Umbilical cord (tissue), 1 donor: ENCODE measurements at regions not wholly inside any gene's neighbourhood (a gene's known extent, or its start where the extent isn't known, plus 50 kb on each side); places are given as distances from the start of the nearest gene placed in this dataset.
"Not testable (repeated sequence)": the region's sequence is repeated elsewhere in the genome, so short reads cannot be mapped to it uniquely, and the experiment has no call there.

Source experiments
- DNase-seq: peaks from one replicate; pipeline ENCODE4 v3.0.0-alpha.2; 2015; ENCODE audit warnings: low spot score

- DNase-seq: no peak
Observed at GRCh38 chr10:57562211-57562610, 705.5 kb downstream of the IPMK start.

- not testable (repeated sequence) for DNase-seq
Observed at GRCh38 chr10:57551774-57552173, 715.9 kb downstream of the IPMK start.

DNA sequence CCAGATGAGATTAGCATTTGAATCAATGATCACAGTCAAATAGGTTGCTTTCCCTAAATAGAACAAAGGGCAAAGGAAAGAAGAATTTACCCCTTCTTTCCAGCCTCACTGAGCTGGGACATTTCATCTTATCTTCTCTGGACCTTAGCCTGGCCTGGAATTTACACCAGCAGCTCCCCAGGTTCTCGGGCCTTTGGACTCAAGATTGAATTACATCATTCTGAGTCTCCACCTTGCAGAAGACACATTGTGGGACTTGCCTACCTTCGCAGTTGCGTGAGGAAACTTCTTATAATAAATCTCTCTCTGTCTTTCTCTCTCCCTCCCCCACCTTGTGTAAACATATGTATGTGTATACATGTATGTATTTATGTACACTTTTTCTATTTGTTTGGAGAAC lies 732.4 kb downstream of the IPMK start:
- no peak for DNase-seq

GRCh38 chr10:57513637-57514036 lies 754.1 kb downstream of the IPMK start:
- no peak for DNase-seq

GRCh38 chr10:57507788-57508187 lies 759.9 kb downstream of the IPMK start:
- DNase-seq: no peak

GRCh38 chr10:57506414-57507094 lies 761.1 kb downstream of the IPMK start:
- DNase-seq: no peak

GRCh38 chr10:57494486-57494885 lies 773.2 kb downstream of the IPMK start:
- peak; percentile 60 for DNase-seq

GRCh38 chr10:57482259-57482658 lies 785.4 kb downstream of the IPMK start:
- no peak for DNase-seq

DNA sequence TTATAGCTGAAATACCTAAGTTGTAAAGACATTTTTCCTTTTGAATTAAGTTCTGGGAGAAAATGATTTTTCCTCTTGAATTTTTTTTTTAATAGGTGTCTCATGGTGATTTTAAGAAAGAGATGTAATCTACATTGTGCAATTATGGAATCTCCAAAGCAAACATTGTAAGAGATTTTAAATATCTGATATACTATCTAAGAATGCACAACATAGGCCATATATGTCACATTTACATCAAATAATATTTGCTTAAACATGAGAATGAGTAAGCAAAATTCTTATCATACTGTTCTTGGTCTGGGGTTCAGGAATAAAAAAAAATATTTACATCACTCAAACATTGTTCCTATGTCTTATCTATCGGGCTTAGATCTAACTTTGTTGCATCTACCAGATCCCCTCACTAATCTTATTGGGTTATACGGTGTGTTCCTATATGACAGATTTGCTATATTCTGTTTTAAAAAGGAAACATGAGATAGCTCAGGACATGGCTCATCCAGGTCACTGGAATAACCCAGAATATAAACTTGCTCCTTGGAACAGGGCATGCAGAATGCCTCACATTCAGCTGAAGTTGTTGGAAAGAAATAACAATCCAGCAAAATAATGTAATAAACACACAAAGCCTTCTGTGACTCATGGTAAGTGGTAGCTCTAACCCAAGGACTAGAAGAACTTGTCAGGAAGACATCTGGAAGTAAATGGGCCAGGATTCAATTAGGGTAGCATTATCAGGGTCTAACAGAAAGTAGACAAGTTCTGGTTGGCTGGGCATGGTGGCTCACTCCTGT lies 794.7 kb downstream of the IPMK start:
- peak; percentile 16 for DNase-seq

GRCh38 chr10:57468894-57469432 lies 798.7 kb downstream of the IPMK start:
- no peak for DNase-seq

DNA sequence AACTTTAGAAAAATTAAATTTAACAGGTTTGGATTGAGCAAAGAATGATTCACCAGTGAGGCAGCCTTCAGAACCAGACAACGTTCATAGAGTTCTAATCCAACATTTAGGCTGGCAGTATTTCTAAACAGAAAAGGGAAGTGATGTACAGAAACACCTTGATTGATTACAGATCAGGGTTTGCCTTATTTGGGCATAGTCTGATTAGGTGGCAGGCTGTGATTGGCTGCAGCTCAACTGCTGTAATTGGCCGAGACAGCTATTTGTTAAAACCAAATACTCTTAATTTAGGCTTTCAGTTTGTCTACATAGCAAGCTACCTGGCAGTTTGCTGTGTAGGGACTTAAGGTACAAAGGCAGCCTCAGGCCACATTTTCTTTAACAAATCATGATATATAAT lies 802.5 kb downstream of the IPMK start:
- DNase-seq: no peak

DNA sequence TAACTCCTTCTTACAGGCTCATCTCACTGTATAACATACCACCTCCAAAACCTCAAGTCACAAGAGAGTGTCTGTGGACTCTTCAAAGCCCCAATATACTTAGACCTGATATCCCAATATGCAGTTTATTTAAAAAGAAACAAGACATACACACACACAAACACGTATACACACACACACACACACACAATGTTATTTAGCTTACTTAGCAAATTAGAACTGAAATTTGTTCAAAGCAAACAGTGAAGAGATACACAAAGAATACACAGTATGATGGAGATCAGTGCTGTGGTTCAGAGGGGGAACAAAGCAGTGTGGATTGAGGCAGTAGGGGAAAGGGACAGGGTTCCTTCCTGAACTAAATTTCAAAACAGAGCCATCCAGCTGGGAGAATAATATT lies 807.2 kb downstream of the IPMK start:
- DNase-seq: no peak

DNA sequence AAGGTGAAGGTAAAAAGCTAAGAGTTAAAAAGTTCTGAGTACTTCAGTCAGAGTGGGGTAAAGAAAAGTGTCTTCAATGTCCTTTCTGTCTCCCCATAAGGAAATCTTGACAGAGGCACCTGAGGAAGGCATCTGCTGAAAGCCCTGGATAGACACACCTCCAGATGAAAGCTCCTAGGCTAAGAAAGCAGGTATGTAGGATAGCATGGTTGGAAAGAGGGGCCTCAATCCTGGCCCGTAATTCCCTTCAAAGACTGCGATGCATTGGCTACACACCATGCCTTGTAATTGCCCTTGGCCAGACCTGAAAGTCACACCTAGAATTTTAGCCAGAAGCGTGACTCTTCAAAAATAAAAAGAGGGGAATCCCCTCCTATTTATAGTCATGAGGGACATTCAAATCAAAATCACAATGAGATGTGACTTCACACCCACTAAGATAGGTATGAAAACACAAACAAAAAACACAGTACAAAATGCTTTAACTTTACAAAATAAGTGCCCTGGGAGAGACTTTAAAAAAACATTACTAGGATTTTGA lies 809.7 kb downstream of the IPMK start:
- DNase-seq: no peak

- DNase-seq: no peak
Observed at GRCh38 chr10:57430376-57430775, 837.3 kb downstream of the IPMK start.

- peak; percentile 22 for DNase-seq
Observed at GRCh38 chr10:57420881-57421280, 846.8 kb downstream of the IPMK start.

DNA sequence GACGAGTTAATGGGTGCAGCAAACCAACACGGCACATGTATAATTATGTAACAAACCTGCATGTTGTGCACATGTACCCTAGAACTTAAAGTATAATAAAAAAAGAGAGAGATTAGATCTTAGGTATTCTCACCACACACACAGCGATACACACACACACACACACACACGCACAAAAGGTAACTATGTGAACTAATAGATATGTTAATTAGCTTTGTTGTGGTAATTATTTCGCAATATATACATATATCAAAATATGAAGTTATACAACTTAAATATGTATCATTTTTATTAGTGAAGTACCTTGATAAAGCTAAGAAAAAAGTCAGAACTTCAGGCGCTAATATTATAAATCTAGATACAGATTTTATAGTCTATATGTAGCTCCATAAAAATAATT lies 849.2 kb downstream of the IPMK start:
- no peak for DNase-seq

- DNase-seq: no peak
Observed at GRCh38 chr10:57395923-57396322, 871.8 kb downstream of the IPMK start.

DNA sequence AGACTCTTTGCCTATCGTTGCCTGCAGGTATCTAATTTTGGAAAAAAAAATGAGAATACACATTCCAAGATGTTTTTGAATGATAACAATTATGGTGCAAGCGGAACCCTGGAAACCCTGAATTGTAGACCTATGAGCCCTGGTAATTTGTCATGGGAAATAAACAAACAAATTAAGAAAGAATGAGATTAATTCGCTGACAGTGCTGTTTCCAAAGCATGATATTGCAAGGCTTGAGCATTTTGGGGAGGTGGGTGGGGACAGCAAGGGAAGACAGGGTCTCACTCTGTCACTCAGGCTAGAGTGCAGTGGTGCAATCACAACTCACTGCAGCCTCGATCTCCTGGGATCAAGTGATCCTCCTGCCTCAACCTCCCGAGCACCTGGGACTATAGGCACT lies 900.3 kb downstream of the IPMK start:
- DNase-seq: no peak

DNA sequence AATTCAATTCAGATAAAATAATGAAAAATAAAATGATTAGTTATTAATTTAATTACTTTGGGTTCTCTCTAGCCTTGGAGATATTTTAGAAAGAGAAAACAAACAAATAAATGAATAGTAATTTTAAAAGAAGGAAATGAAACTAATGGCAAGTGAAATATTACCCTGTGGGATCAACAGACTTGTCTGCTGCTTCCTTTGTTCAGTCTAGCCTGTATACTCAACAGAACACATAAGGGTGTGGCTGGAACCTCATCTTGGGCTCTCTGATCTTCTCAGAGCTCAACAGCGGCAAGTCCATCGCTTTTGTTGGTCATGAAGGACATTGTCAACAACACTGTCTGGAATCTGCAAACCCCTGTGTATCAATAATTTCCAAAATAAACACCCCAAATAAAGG lies 904.9 kb downstream of the IPMK start:
- DNase-seq: no peak

DNA sequence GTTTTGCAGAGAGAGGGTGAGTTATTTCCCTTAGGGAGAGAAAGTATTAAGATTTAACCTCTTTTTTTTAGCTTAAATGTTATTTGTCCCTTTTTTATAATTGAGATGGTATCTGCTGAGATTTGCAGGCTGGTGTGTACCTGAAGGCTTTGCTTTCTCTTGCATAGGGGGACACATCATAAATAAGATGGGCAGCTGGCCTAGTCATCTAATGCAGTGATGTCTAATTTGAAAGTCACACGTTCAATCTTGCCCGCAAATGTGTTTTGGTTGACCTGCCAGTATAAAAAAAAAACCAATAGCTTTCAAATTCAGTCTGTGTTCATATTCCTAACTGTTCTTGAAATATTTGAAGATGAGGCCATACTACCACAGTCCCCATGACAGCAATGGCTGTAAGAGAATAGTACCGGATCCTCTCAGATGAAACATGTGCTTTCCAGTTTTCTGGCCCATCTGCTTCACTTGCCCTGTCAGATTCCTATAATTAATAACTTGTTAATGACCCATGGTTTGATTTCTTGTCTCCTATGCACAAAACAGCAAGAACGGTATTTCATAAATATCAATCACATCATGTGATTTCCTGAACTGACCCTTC lies 914.2 kb downstream of the IPMK start:
- no peak for DNase-seq

DNA sequence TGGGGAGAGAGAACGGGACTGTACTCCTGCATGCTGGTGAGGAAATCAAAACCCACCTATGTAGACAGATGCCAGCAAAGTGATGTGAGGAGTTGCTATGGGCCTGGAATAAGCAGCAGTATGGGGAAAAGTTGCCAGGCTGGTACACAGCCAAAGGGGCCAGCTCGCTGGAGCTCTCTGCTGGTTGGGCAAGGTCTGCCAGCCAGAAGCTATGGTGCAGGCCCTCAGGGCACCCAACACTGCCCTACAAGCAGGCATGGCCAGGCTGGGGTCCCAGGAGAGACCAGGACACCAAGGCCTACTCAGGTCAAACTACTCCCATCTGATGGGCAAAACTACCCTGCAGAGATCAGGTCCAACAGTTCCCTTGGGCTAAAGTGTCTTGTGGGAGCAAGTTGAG lies 916.6 kb downstream of the IPMK start:
- DNase-seq: no peak

DNA sequence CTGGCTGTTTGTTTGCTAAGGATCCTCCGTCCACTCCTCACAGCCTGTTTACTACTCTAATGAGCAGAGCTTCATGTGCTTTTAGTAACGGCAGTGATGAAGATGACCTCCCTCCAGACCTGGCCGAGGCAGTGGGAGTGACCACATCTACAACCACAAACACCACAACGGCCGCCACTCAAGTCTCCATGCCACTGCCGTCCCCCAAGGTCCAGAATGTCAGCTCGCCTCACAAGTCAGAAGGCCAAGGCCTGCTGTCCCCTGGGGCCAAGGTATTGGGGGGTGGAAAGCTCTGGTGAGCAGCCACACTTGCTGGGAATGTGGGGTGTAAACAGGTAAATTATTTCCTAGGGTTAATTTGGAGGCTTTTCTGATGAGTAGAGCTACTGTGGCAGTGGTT lies 926.4 kb downstream of the IPMK start:
- DNase-seq: no peak
